GM20431 (cell line): ENCODE measurements at regions not wholly inside any gene's neighbourhood (a gene's known extent, or its start where the extent isn't known, plus 50 kb on each side); places are given as distances from the start of the nearest gene placed in this dataset.
"Not testable (repeated sequence)": the region's sequence is repeated elsewhere in the genome, so short reads cannot be mapped to it uniquely, and the experiment has no call there.

Experiments
- in situ Hi-C: fragments of 300-500 bp; cut with MseI, MboI; formaldehyde crosslinking; loops from one replicate; pipeline ENCODE4 v1.15.0; 2020; ENCODE audit warnings: low sequenced_read_pairs; ENCODE audit not compliant: unreplicated experiment

DNA sequence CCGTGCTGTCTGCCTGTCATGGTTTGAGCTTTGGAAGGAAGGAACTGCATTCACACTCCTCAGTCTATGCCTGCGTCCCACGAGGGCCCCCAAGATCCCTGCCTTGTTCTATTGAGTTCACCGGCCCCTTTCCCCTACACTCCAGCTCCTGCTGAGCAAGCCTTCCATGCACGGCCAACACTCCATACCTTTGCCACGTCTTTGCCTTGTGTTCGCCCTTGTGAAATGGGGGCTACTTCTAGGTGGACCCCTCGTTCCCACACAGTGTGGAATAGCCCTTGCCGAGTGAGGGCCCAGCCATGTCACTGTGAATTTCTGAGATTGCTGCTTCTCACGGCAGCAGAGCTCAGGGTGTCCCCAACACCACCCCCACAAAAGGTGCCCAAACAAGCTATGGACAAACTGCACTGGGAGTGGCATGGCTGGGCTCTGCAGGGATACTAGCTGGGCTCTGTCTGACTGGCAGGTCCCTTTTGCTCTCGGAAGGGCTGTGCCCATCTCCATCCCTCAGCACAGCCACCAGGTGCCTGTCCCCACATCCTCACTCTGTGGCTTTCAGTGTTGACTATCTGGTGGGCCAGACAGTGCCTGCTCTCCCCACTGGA, 67.9 kb upstream of the ADAMTS2 start:
- in situ Hi-C loops = no loop called here

DNA sequence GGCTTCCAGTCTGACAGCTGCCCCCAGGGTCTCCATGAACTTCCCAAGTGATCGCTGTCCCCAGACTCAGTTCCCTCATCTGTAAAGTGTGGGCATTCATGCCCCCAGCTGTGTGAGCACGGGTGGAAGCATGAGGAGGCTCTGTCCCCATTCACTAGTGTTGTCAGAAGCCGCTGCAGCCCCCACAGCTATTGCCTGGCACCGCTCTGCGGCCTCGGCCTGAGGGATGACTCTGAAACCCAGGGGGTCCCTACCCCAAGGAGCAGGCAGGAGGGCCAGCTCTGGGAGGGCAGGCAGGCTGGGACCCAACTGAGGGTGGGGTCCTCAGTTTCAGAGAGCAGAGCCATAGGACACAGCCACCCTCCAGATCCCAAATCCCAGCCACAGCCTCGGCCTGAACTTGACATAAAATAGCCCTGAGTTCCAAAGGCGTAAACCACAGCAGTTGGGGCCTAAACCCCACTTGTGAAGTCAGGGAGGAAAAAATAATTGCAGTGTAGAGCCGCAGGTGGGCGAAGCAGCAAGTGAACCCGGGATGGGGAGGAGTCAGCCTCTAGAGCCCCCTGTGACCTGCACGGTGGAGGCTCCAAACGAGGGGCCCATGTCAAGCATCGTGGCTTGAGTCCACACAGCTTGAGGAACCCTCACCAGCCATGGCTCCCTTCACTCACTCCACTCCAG, 66.0 kb upstream of the ADAMTS2 start:
- in situ Hi-C loops = no loop called here

DNA sequence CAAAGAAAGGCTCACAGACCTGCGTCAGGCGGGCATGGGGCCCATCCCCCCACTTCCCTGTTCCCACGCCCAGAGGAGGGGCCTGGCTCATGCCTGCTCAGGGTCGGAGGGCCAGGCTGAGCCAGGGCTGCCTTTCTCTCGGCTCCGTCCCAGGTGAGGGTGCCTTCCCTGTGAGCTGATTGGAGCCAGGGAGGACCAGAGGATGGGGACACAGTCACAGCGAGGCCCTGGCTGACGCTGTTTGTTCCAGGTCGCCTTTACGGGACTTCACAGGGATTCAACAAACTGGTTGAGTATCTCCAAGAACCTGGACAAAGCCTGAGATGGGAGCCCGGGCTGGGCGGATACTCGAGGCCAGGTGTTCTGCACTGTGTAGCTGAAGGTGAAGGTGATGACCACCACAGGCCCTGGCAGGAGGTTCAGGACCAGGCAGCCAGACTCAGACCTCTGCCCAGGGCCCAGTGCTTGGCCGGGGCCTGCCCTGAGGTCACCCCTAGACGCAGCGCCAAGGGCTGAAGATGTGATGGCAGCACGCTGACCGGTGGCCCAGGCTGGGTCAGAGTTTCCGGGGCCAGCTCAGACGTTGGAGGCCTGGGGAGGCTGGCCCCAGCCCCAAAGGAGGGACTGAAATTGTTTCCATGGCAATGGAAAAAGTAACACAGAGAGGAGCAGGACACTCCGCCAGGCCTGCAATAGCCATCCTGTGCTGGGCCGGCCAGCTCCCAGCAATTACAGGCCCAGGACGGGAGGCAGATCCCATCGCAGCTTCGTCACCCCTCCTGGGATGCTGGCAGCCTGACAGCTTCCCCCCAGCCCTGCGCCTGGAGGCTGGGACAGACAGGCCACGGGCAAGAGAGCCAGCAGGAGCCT, 65.3 kb upstream of the ADAMTS2 start:
- in situ Hi-C loops = no loop called here

DNA sequence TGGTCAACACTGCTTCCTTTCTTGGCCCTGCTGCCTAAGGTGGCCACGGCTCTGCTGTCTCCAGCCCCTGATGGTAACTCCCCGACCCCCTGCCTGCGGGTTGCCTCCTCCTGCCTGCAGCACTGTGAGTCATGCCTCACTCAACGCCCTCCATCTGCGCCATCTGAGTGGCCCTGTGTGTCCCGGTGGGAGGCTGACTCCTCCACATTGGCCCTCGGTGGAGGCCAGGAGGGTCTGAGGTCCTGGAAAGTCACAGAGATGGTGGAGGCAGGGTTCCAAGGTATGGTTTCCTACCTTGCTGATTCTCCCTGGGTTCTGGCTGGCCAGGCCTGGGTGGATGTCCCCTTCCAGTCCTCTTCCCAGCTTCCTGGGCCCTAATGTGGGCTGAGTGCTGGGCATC, 64.5 kb upstream of the ADAMTS2 start:
- in situ Hi-C loops = no loop called here

DNA sequence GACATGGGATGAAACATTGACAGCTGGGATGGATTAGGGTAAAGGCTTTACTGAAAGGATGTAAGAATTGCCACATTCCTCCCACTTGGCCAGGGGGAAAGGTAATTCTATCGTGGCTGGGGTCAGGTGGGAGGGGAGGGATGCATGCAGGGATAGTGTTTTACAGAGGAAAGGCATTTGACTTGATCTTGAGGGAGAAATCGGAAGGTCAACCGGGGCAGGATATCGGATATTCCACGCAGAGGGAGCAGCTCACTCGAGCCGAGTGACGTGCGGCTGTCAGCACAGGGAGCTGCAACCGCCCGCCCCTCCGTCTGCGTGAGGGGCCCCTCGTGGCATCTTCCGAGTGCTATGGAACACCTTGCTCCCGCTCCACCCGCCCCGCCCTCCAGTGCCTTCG, 63.4 kb upstream of the ADAMTS2 start:
- in situ Hi-C loops = no loop called here

DNA sequence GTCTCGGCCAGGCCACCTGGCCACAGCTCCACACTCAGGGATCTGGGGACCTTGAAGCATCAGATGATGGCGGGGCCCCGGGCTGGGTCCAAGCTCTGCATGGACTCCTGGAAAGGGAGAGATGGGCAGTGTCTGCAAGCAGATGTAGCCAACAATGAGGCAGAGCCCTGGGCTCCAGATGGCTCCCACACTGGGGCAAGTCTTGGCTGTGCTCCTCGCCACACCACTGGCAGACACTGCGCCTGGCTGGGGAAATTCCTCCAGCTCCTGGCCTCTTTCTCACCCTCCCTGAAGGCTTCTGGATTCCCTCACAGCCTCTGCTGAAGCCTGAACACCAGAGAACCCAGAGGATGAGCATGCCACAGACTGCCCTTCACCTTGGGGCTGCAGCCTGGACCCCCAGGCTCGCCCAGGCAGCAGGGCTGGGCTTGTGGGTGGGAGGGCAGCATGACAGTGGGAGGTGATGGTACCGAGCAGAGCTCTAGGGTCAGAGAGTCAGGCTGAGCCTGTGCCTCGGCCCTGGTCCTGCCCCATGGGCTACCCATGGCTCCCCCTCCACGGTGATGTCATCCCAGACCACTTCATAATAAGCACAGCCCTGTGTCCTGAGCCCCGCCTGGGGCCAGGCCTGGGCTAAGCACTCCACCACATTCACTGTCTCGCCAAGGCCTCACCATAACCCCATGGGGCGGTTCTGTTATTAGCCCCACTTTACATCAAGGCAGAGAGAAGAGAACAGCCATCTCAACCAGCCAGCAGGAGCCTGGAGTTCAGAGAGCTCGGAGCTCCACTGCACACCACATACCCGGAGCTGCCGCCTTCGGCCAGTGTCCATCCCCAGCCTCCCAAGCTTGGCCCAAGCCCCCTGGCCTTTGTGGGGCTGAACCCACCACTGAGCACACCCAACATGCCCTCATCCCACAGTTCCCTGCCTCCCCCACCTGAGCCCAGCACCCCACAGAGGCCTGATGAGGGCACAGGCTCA, 62.2 kb upstream of the ADAMTS2 start:
- in situ Hi-C loops = no loop called here

DNA sequence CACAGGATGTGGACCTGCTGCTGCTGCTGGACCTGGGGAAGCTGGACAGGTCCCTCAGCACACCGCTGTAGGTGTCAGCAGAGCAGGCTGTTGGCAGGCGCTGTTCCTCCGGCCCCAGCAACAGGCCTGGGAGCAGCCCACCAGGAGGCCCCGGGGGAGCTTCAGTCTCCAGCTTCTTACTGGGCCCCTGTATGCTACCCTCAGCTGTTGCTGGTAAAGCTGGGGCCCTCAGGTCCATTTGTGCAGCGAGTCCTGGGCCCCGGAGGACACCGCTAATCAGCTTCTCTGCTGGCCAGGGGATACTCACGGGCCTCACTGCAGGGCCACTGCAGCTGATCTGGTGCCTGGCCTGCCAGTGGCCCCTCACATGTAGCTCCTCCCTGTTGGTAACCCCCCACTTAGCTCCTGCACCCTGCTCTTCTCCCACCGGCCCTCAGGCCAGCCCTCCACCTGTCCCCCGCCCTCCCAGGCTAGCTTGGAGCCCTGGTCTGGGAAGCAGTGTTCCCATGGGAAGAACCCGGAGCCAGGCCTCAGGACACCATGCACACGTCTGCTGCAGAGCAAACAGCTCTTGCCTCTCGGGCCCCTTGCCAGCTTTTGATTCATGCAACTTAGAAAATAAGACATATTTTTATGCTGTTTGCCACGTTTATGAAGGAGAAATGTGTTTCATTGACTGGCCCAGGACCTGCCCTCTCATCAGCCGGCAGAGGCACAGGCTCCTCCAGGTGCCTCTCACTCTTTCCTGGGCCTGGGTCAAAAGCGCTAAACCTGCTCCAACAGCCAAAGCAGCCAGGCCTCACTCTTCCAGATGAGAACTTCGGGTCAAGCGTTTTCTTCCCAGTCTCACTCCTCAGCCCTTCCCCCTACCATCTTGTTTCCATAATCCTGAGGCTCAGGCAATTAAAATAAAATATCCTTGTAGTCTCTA, 61.0 kb upstream of the ADAMTS2 start:
- in situ Hi-C loops = no loop called here

DNA sequence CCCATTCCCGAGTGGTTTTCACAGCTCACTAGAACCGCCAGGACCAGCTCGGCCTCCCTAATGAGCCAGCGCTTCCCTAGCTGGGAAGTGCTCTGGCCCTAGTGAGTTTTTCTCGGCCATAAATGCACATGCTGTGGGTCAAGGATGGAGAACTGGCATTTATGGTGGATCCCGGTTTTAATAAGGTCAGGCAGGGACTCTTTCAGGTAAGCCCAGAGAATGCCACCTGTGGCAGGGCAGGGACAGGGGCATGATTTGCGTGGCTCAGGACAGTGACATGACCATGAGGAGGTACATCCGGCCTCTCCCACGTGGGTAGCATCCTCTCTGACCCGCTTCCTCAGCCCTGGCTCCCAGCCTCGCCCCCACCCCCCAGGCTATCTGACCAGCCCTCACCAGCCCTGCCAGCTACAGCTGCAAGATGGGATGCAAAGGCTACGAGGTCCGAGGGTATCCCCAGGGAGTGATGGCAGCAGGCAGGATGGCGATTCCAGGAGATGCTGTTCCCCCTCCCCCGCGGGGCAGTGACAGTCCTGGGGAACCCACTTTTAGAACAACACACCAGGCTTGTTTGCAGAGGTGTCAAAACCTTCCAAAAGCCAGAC, 60.3 kb upstream of the ADAMTS2 start:
- in situ Hi-C loops = no loop called here

DNA sequence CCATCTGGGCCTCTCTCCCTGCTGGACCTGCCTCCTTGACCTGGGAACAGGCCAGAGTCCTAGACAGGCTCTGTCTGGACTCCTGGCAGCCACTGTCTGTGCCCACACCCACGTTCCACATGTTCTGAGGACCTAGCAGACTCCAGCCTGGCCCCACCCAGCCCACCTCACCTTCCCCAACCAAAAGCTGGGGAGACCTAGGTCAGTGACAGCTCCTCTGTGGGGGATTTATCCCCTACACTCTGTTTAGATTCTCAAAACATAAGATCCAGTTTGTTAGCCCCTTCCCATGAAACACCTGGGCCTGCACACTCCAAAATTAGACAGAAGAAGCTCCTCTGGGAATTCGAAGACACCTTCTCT, 59.8 kb upstream of the ADAMTS2 start:
- in situ Hi-C loops = no loop called here

DNA sequence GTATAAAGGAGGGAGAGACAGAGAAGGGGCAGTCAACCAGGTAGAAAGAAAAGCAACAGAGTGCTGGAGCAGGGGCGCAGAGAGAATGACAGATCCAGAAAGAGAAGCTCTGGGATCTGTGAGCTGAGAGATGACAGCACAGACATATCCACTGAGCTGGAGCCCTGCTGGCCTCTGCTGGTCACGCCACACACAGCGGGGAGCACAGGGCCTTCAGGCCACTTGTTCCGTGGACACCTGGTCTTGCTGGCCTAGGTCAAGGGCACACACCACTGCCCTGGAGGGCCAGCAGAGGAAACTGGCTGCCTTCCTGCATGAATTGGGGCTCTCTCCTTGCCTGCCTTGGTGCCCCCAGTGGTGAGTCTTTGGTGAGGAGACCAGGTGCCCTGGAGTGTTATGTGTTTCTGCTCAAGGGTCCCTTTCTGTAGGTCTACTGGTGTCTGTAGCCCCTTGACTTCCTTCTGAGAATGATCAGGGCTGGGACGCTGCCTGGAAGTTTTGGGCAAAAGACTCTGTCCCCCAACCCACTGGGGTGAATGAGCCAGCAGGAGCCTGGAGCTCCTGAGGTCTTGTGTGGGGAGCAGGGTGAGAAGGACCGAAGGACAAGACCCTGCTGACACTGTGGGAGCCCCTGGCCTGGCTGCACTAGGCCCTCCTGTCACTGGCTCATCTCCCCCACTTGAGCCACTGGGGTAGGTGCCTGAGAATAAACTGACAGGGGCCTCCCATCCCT, 59.2 kb upstream of the ADAMTS2 start:
- in situ Hi-C loops = no loop called here

DNA sequence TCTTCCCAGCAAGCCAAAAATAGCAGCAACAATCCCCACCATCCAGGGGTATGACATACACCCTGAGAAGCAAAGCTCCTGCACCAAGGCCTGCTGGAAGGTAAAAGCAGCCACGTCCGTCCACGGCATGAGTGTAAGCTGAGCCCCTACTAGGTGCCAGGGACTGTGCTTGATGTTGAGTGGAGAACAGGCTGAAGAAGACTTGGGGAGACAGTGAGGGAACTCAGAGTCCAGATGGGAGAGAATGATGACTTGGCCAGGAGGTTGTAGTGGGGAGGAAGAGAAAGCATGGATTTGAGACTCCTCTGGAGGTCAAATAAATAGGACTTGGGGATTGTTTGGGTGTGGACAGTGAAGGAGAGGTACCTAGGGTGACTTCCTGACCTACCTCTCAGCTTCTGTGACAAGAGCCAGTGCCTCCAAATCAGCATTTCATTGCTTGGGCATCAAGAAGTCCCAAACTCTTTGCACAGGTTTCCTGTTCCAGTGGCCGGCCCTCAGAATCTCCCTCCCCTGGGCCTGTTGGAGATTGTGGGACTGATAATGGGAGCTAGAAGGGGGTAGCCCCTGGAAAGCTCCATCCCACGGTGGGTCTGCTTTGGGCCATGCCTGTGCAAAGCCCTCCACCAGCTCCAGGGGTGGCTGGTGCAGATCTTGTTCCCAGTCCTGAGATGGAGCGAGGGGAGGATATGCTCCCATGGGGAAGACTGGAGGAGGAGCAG, 58.3 kb upstream of the ADAMTS2 start:
- in situ Hi-C loops = no loop called here

DNA sequence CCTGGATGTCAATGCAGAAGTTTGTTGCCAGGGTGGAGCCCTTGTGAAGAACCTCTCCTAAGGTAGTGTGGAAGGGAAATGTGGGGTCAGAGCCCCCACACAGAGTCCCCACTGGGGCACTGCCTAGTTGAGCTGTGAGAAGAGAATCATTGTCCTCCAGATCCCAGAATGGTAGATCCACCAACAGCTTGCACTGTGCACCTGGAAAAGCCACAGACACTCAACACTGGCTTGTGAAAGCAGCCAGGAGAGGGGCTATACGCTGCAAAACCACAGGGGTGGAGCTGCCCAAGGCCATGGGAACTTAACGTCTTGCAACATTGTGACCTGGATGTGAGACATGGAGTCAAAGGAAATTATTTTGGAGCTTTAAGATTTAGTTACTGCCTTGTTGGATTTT, 55.2 kb upstream of the ADAMTS2 start:
- in situ Hi-C loops = not testable (repeated sequence)

DNA sequence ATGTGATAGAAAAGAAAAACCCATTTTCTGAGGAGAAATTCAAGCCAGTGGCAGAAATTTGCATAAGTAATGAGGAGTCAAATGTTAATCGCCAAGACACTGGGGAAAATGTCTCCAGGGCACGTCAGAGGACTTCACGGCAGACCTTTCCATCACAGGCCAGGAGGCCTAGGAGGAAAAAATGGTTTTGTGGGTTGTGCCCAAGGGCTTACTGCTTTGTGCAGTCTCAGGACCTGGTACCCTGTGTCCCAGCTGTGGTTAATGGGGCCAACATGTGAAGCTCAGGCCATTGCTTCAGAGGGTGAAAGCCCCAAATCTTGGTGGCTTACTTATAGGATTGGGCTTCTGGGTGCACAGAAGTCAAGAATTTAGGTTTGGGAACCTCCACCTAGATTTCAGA, 54.8 kb upstream of the ADAMTS2 start:
- in situ Hi-C loops = no loop called here

DNA sequence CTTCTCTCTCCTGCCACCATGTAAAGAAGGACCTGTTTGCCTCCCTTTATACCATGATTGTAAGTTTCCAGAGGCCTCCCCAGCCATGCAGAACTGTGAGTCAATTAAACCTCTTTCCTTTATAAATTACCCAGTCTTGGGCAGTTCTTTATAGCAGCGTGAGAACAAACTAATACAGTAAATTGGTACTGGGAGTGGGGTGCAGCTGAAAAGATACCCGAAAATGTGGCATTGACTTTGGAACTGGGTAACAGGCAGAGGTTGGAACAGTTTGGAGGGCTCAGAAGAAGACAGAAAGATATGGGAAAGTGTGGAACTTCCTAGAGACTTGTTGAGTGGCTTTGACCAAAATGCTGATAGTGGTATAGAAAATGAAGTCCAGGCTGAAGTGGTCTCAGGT, 54.1 kb upstream of the ADAMTS2 start:
- in situ Hi-C loops = not testable (repeated sequence)

DNA sequence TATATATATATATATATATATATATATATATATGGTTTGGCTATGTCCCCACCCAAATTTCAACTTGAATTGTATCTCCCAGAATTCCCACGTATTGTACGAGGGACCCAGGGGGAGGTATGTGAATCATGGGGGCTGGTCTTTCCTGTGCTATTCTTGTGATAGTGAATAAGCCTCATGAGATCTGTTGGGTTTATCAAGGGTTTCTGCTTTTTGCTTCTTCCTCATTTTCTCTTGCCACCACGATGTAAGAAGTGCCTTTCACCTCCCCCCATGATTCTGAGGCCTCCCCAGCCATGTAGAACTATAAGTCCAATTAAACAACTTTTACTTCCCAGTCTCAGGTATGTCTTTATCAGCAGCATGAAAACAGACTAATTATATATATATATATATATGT, 52.3 kb upstream of the ADAMTS2 start:
- in situ Hi-C loops = no loop called here
